HFFc6 (cell line): ENCODE measurements at regions not wholly inside any gene's neighbourhood (a gene's known extent, or its start where the extent isn't known, plus 50 kb on each side); places are given as distances from the start of the nearest gene placed in this dataset.

Experiments used
- DNase-seq: peaks from one replicate; pipeline ENCODE4 v3.0.0-alpha.2; 2018
- H3K27ac Mint-ChIP-seq: 2 replicates; pipeline ENCODE4 v1.8.0; 2020; ENCODE audit warnings: mild to moderate bottlenecking, mixed read lengths
- H3K27me3 Mint-ChIP-seq: 2 replicates; pipeline ENCODE4 v1.8.0; 2021; ENCODE audit warnings: mild to moderate bottlenecking, moderate library complexity, mixed read lengths; ENCODE audit not compliant: insufficient read depth
- H3K36me3 Mint-ChIP-seq: 2 replicates; pipeline ENCODE4 v1.8.0; 2021; ENCODE audit warnings: low read depth, mixed read lengths
- H3K4me1 Mint-ChIP-seq: 2 replicates; pipeline ENCODE4 v1.8.0; 2020; ENCODE audit warnings: low read depth, mixed read lengths
- H3K4me3 Mint-ChIP-seq: 2 replicates; pipeline ENCODE4 v1.8.0; 2020; ENCODE audit warnings: mild to moderate bottlenecking, moderate library complexity, mixed read lengths
- H3K9me3 Mint-ChIP-seq: 2 replicates; pipeline ENCODE4 v1.8.0; 2020; ENCODE audit warnings: mild to moderate bottlenecking, mixed read lengths
- TF ChIP-seq, protein P1 (sequence below): fragments of 200-600 bp; sonication (generic); IDR thresholded peaks from 2 replicates; pipeline ENCODE4 v1.5.0; 2021; ENCODE audit warnings: antibody characterized with exemption, mild to moderate bottlenecking

- DNase-seq: no peak
- Mint-ChIP-seq H3K9me3 (no peaks in the 10 kb centered on the region), H3K4me1 (peaks cover 26% of the 10 kb centered on the region), H3K4me3 (no peak overlapping the region), H3K36me3 (no peaks in the 10 kb centered on the region), H3K27me3 (no peaks in the 10 kb centered on the region; the same call in 1 of the 2 replicates), H3K27ac (no peak overlapping the region)
- TF ChIP-seq, protein P1, sequence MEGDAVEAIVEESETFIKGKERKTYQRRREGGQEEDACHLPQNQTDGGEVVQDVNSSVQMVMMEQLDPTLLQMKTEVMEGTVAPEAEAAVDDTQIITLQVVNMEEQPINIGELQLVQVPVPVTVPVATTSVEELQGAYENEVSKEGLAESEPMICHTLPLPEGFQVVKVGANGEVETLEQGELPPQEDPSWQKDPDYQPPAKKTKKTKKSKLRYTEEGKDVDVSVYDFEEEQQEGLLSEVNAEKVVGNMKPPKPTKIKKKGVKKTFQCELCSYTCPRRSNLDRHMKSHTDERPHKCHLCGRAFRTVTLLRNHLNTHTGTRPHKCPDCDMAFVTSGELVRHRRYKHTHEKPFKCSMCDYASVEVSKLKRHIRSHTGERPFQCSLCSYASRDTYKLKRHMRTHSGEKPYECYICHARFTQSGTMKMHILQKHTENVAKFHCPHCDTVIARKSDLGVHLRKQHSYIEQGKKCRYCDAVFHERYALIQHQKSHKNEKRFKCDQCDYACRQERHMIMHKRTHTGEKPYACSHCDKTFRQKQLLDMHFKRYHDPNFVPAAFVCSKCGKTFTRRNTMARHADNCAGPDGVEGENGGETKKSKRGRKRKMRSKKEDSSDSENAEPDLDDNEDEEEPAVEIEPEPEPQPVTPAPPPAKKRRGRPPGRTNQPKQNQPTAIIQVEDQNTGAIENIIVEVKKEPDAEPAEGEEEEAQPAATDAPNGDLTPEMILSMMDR: no peak
Observed at GRCh38 chr17:72467841-72468653, 347.2 kb downstream of the SOX9 start.

- Mint-ChIP-seq H3K4me3 (no peak overlapping the region), H3K4me1 (peaks cover 26% of the 10 kb centered on the region), H3K9me3 (no peaks in the 10 kb centered on the region), H3K27ac (no peak overlapping the region), H3K36me3 (no peaks in the 10 kb centered on the region), H3K27me3 (no peaks in the 10 kb centered on the region; the same call in 1 of the 2 replicates)
- TF ChIP-seq, protein P1: no peak
- no peak for DNase-seq
Observed at GRCh38 chr17:72468841-72469240, 348.0 kb downstream of the SOX9 start.

DNA sequence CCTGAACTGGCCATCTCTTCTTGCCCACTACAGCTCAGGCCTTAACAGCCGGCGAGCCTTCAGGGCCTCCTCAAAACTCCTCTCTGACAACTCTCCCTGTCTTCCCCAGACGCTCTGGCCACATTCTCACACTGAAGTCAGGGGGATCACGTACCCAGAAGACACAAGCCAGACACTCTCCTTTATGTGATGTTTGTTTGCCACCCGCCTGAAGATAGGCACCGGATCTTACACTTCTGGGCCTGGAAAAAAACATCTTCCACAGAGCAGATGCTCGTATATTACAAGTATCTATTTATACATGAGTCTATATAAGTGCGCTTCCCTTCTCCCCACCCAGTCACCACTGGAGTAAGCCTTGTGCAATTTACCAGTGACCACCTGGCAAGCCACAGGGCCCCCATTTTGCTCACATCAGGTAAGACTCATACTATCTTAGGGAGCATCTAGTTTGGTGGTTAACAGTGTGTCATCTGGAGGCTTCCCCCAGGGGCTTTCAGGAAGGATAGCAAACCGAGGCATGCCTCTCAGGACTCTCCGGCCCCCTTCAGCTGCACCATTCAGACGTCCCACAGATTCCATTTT, 349.4 kb downstream of the SOX9 start:
- H3K9me3 Mint-ChIP-seq: no peaks in the 10 kb centered on the region
- H3K4me1 Mint-ChIP-seq: peaks cover 16% of the 10 kb centered on the region
- no peak overlapping the region for H3K27ac Mint-ChIP-seq
- no peak overlapping the region for H3K4me3 Mint-ChIP-seq
- no peaks in the 10 kb centered on the region for H3K36me3 Mint-ChIP-seq
- TF ChIP-seq, protein P1: no peak
- DNase-seq: no peak
- H3K27me3 Mint-ChIP-seq: peaks cover 1% of the 10 kb centered on the region

GRCh38 chr17:72470734-72471133, 349.9 kb downstream of the SOX9 start:
- no peaks in the 10 kb centered on the region for H3K9me3 Mint-ChIP-seq
- no peaks in the 10 kb centered on the region for H3K36me3 Mint-ChIP-seq
- H3K4me1 Mint-ChIP-seq: peaks cover 11% of the 10 kb centered on the region
- peaks cover 1% of the 10 kb centered on the region for H3K27me3 Mint-ChIP-seq
- H3K4me3 Mint-ChIP-seq: no peak overlapping the region
- H3K27ac Mint-ChIP-seq: no peak overlapping the region
- TF ChIP-seq, protein P1: no peak
- DNase-seq: no peak

GRCh38 chr17:72471296-72471695, 350.5 kb downstream of the SOX9 start:
- H3K4me3 Mint-ChIP-seq: no peak overlapping the region
- H3K9me3 Mint-ChIP-seq: no peaks in the 10 kb centered on the region
- no peak overlapping the region for H3K27ac Mint-ChIP-seq
- H3K36me3 Mint-ChIP-seq: no peaks in the 10 kb centered on the region
- peaks cover 5% of the 10 kb centered on the region for H3K4me1 Mint-ChIP-seq
- peaks cover 1% of the 10 kb centered on the region for H3K27me3 Mint-ChIP-seq
- TF ChIP-seq, protein P1: no peak
- DNase-seq: no peak
